ENCODE measurements at regions not wholly inside any gene's neighbourhood (a gene's known extent, or its start where the extent isn't known, plus 50 kb on each side); places are given as distances from the start of the nearest gene placed in this dataset.

- no peaks in the 10 kb centered on the region for H4K20me1 ChIP-seq (ENCODE audit: insufficient read depth, low read length)
- Mint-ChIP-seq H3K4me3 (no peak overlapping the region), H3K27ac (no peak overlapping the region), H3K36me3 (no peaks in the 10 kb centered on the region), H3K9me3 (peaks cover 0 to 14% (median 4%) of the 10 kb centered on the region in 7 donors), H3K4me1 (no peaks in the 10 kb centered on the region), H3K27me3 (ENCODE audit: low read depth in 3 of 3) (peaks cover 0 to 2% (median 0%) of the 10 kb centered on the region in 3 donors)
- H2AFZ ChIP-seq (ENCODE audit: insufficient read depth, low read depth, low read length, poor library complexity, severe bottlenecking): no peak overlapping the region
- DNase-seq: no peak
- H3K27me3 ChIP-seq (ENCODE audit: control insufficient read depth in 2 of 2, insufficient read depth in 2 of 2, low read length in 2 of 2): no peaks in the 10 kb centered on the region
- WGBS (ENCODE audit: insufficient coverage): 92% methylated on average over 1 of the region's 1 CpG
- no peak overlapping the region for H3K27ac ChIP-seq (ENCODE audit: low read depth in 1 of 2, low read length in 2 of 2)
- TF ChIP-seq CTCF (IDR thresholded peaks at IDR 0.05): no peak
- H3K4me2 ChIP-seq (replicated peaks; ENCODE audit: extremely low read depth, low read length, poor library complexity, severe bottlenecking): no peak overlapping the region
- H3K9me3 ChIP-seq (replicated peaks in 1 of 2; ENCODE audit: control insufficient read depth in 1 of 2, insufficient read depth in 1 of 2, low read length in 2 of 2): no peaks in the 10 kb centered on the region
- H3K4me1 ChIP-seq (ENCODE audit: control insufficient read depth in 1 of 2, insufficient read depth in 2 of 2, low read length in 2 of 2): no peaks in the 10 kb centered on the region
- no peak overlapping the region for H3K9ac ChIP-seq (ENCODE audit: insufficient read depth, low read length, poor library complexity, severe bottlenecking)
- no peak overlapping the region for H3K4me3 ChIP-seq (replicated peaks in 1 of 3; ENCODE audit: low read depth in 2 of 3, low read length in 3 of 3)
- no peaks in the 10 kb centered on the region for H3K36me3 ChIP-seq (replicated peaks in 1 of 2; ENCODE audit: control insufficient read depth in 1 of 2, insufficient read depth in 2 of 2, low read length in 2 of 2)
- intact Hi-C loops (cut with micrococcal nuclease): no loop called here
- no peaks in the 10 kb centered on the region for H3K79me2 ChIP-seq (ENCODE audit: insufficient read depth, low read length)
Observed at GRCh38 chr2:223338016-223338415, 264.1 kb downstream of the SCG2 start.

GRCh38 chr2:223357076-223357475 lies 245.1 kb downstream of the SCG2 start:
- Mint-ChIP-seq H3K4me3 (no peak overlapping the region), H3K4me1 (no peaks in the 10 kb centered on the region), H3K27me3 (ENCODE audit: low read depth in 3 of 3) (no peaks in the 10 kb centered on the region), H3K27ac (no peak overlapping the region), H3K36me3 (no peaks in the 10 kb centered on the region), H3K9me3 (peaks cover 0 to 7% (median 4%) of the 10 kb centered on the region in 7 donors)
- Histone ChIP-seq H3K9me3 (replicated peaks in 1 of 2; ENCODE audit: control insufficient read depth in 1 of 2, insufficient read depth in 1 of 2, low read length in 2 of 2) (peaks cover 0 to 4% of the 10 kb centered on the region in 2 donors), H2AFZ (ENCODE audit: insufficient read depth, low read depth, low read length, poor library complexity, severe bottlenecking) (no peak overlapping the region), H3K4me2 (replicated peaks; ENCODE audit: extremely low read depth, low read length, poor library complexity, severe bottlenecking) (no peak overlapping the region), H3K4me3 (replicated peaks in 1 of 3; ENCODE audit: low read depth in 2 of 3, low read length in 3 of 3) (no peak overlapping the region), H3K9ac (ENCODE audit: insufficient read depth, low read length, poor library complexity, severe bottlenecking) (no peak overlapping the region), H3K27me3 (ENCODE audit: control insufficient read depth in 2 of 2, insufficient read depth in 2 of 2, low read length in 2 of 2) (no peaks in the 10 kb centered on the region), H4K20me1 (ENCODE audit: insufficient read depth, low read length) (no peaks in the 10 kb centered on the region), H3K4me1 (ENCODE audit: control insufficient read depth in 1 of 2, insufficient read depth in 2 of 2, low read length in 2 of 2) (no peaks in the 10 kb centered on the region), H3K79me2 (ENCODE audit: insufficient read depth, low read length) (no peaks in the 10 kb centered on the region), H3K36me3 (replicated peaks in 1 of 2; ENCODE audit: control insufficient read depth in 1 of 2, insufficient read depth in 2 of 2, low read length in 2 of 2) (no peaks in the 10 kb centered on the region), H3K27ac (ENCODE audit: low read depth in 1 of 2, low read length in 2 of 2) (no peak overlapping the region)
- WGBS (ENCODE audit: insufficient coverage): 67% methylated on average over 1 of the region's 1 CpG
- no peak for TF ChIP-seq CTCF (IDR thresholded peaks at IDR 0.05)
- intact Hi-C loops (cut with micrococcal nuclease): no loop called here
- no peak for DNase-seq
